GM23338 (cell line): ENCODE measurements at regions not wholly inside any gene's neighbourhood (a gene's known extent, or its start where the extent isn't known, plus 50 kb on each side); places are given as distances from the start of the nearest gene placed in this dataset.

Source experiments
- ATAC-seq: fragments of 200-7000 bp; cut with Tn5 transposase; 3 replicates; pipeline ENCODE4 v1.9.1; 2020
- DNase-seq: peaks from one replicate; pipeline ENCODE4 v3.0.0-alpha.2; 2015; ENCODE audit warnings: low spot score
- H2AFZ ChIP-seq: fragments of 200-600 bp; sonication (generic); 2 replicates; pipeline ENCODE4 v1.8.0; 2016; ENCODE audit warnings: antibody characterized with exemption, mild to moderate bottlenecking, moderate library complexity
- H3F3A ChIP-seq: fragments of 200-600 bp; sonication (generic); replicated peaks from 2 replicates; pipeline ENCODE4 v1.8.0; 2017; ENCODE audit warnings: antibody characterized with exemption, mixed run types, low read depth
- H3K27ac ChIP-seq: fragments of 200-600 bp; sonication (generic); 2 replicates; pipeline ENCODE4 v1.6.1; 2016; ENCODE audit warnings: low read depth
- H3K27me3 ChIP-seq: fragments of 200-600 bp; sonication (generic); 2 replicates; pipeline ENCODE4 v1.8.0; 2016; ENCODE audit warnings: mild to moderate bottlenecking, mixed run types, moderate library complexity; ENCODE audit not compliant: insufficient read depth
- H3K36me3 ChIP-seq: fragments of 200-600 bp; sonication (generic); 2 replicates; pipeline ENCODE4 v1.8.0; 2016; ENCODE audit warnings: mild to moderate bottlenecking; ENCODE audit not compliant: insufficient read depth
- H3K4me1 ChIP-seq: fragments of 200-600 bp; sonication (generic); 2 replicates; pipeline ENCODE4 v1.8.0; 2016; ENCODE audit warnings: mild to moderate bottlenecking, moderate library complexity; ENCODE audit not compliant: insufficient read depth
- H3K4me2 ChIP-seq: fragments of 200-600 bp; sonication (generic); 2 replicates; pipeline ENCODE4 v1.7.1; 2017; ENCODE audit warnings: mixed run types
- H3K4me3 ChIP-seq: fragments of 200-600 bp; sonication (generic); 2 replicates; pipeline ENCODE4 v1.6.1; 2016; ENCODE audit warnings: mixed run types
- H3K79me2 ChIP-seq: fragments of 200-600 bp; sonication (generic); replicated peaks from 2 replicates; pipeline ENCODE4 v1.8.0; 2017; ENCODE audit warnings: mild to moderate bottlenecking; ENCODE audit not compliant: insufficient read depth
- H3K9me2 ChIP-seq: fragments of 200-600 bp; sonication (generic); 2 replicates; pipeline ENCODE4 v1.8.0; 2017; ENCODE audit not compliant: insufficient read depth
- H4K20me1 ChIP-seq: fragments of 200-600 bp; sonication (generic); replicated peaks from 2 replicates; pipeline ENCODE4 v1.8.0; 2017; ENCODE audit warnings: mild to moderate bottlenecking; ENCODE audit not compliant: insufficient read depth
- H3K27ac Mint-ChIP-seq: 2 replicates; pipeline ENCODE4 v1.8.0; 2020; ENCODE audit warnings: inconsistent platforms, mild to moderate bottlenecking, moderate library complexity, mixed read lengths
- H3K27me3 Mint-ChIP-seq: 3 replicates; pipeline ENCODE4 v1.8.0; 2022; ENCODE audit warnings: low read depth, mild to moderate bottlenecking, moderate library complexity, mixed read lengths, inconsistent platforms; ENCODE audit not compliant: insufficient read depth, poor library complexity
- H3K36me3 Mint-ChIP-seq: 3 replicates; pipeline ENCODE4 v1.8.0; 2021; ENCODE audit warnings: low read depth, mild to moderate bottlenecking, inconsistent platforms, moderate library complexity, mixed read lengths
- H3K4me1 Mint-ChIP-seq: 3 replicates; pipeline ENCODE4 v1.8.0; 2020; ENCODE audit warnings: mild to moderate bottlenecking, inconsistent platforms, mixed read lengths
- H3K4me3 Mint-ChIP-seq: 3 replicates; pipeline ENCODE4 v1.8.0; 2021; ENCODE audit warnings: moderate library complexity, mild to moderate bottlenecking, inconsistent platforms, mixed read lengths
- H3K9me3 Mint-ChIP-seq: 3 replicates; pipeline ENCODE4 v1.8.0; 2020; ENCODE audit warnings: moderate library complexity, mild to moderate bottlenecking, inconsistent platforms, mixed read lengths
- CREB1 ChIP-seq: fragments of 250-450 bp; sonication (Bioruptor Pico); IDR thresholded peaks from 2 replicates; pipeline ENCODE4 v1.5.0; 2020; ENCODE audit warnings: low read depth, mild to moderate bottlenecking, moderate library complexity
- CTCF ChIP-seq, 2 experiments: fragments of 200-600 bp in 1 of 2; sonication (generic) in 1 of 2; conservative IDR thresholded peaks; 2 replicates each; pipeline versions ENCODE4 v1.5.1 to v1.6.1; 2016 to 2017; ENCODE audit warnings: antibody characterized with exemption in 2 of 2, low read depth in 2 of 2, mild to moderate bottlenecking in 2 of 2, moderate library complexity in 1 of 2
- ETS1 ChIP-seq: IDR thresholded peaks from 2 replicates; pipeline ENCODE4 v1.6.1; 2016; ENCODE audit warnings: antibody characterized with exemption
- EZH2 ChIP-seq: fragments of 200-600 bp; sonication (generic); IDR thresholded peaks from one replicate; pipeline ENCODE4 v1.8.0; 2017; ENCODE audit warnings: antibody characterized with exemption, mild to moderate bottlenecking, low read depth; ENCODE audit not compliant: unreplicated experiment
- EZH2phosphoT487 ChIP-seq: fragments of 200-600 bp; sonication (generic); IDR thresholded peaks from one replicate; pipeline ENCODE4 v1.8.1; 2018; ENCODE audit warnings: antibody characterized with exemption; ENCODE audit not compliant: unreplicated experiment
- JUNB ChIP-seq: IDR thresholded peaks from one replicate; pipeline ENCODE4 v1.6.1; 2016; ENCODE audit warnings: antibody characterized with exemption; ENCODE audit not compliant: unreplicated experiment
- NANOG ChIP-seq: IDR thresholded peaks from 2 replicates; pipeline ENCODE4 v1.6.1; 2016; ENCODE audit warnings: antibody characterized with exemption, borderline replicate concordance
- POLR2AphosphoS5 ChIP-seq: IDR thresholded peaks from 2 replicates; pipeline ENCODE4 v1.6.1; 2016; ENCODE audit warnings: antibody characterized with exemption, low read depth
- REST ChIP-seq: IDR thresholded peaks from one replicate; pipeline ENCODE4 v1.6.1; 2018; ENCODE audit warnings: antibody characterized with exemption; ENCODE audit not compliant: unreplicated experiment
- STAT1 ChIP-seq: IDR thresholded peaks from one replicate; pipeline ENCODE4 v1.6.1; 2016; ENCODE audit warnings: antibody characterized with exemption; ENCODE audit not compliant: unreplicated experiment
- ZNF114 ChIP-seq: fragments of 250-450 bp; sonication (Bioruptor Pico); IDR thresholded peaks from 2 replicates; pipeline ENCODE4 v1.5.0; 2020; ENCODE audit warnings: mild to moderate bottlenecking, moderate library complexity
- ZNF331 ChIP-seq: fragments of 250-450 bp; sonication (Bioruptor Pico); IDR thresholded peaks from 2 replicates; pipeline ENCODE4 v1.5.0; 2020; ENCODE audit warnings: low read depth, mild to moderate bottlenecking, moderate library complexity
- ZNF462 ChIP-seq: fragments of 250-450 bp; sonication (Bioruptor Pico); IDR thresholded peaks from 2 replicates; pipeline ENCODE4 v1.5.0; 2020; ENCODE audit warnings: mild to moderate bottlenecking, moderate library complexity

- no peak overlapping the region for H3K27ac ChIP-seq
These were observed 126.2 kb downstream of the WSCD1 start for GRCh38 chr17:6196355-6196754.

More at GRCh38 chr17:6196355-6196754, 126.2 kb downstream of the WSCD1 start:
- no peak for TF ChIP-seq STAT1
- TF ChIP-seq POLR2AphosphoS5, result no peak
- no peak for TF ChIP-seq ZNF462 (CRISPR knock-in tag)
- no peak for TF ChIP-seq REST
- TF ChIP-seq CREB1 (CRISPR knock-in tag), result no peak
- TF ChIP-seq NANOG, result no peak
- TF ChIP-seq EZH2phosphoT487, result no peak
- TF ChIP-seq ZNF114 (CRISPR knock-in tag), result no peak
- no peak for TF ChIP-seq CTCF (conservative IDR thresholded peaks at IDR 0.05; ENCODE audit: low read depth in 2 of 2)
- no peak for TF ChIP-seq JUNB
- no peak for TF ChIP-seq EZH2
- no peak for TF ChIP-seq ZNF331 (CRISPR knock-in tag)
- no peak for TF ChIP-seq ETS1
- Mint-ChIP-seq H3K4me3 (no peak overlapping the region), H3K36me3 (peaks cover 14% of the 10 kb centered on the region), H3K27ac (no peak overlapping the region), H3K4me1 (no peaks in the 10 kb centered on the region), H3K27me3 (peaks cover 12% of the 10 kb centered on the region), H3K9me3 (peaks cover 21% of the 10 kb centered on the region)
- H3K4me3 ChIP-seq, result no peak overlapping the region
- no peaks in the 10 kb centered on the region for H3K79me2 ChIP-seq
- no peaks in the 10 kb centered on the region for H3K27me3 ChIP-seq
- H3K4me1 ChIP-seq, result no peaks in the 10 kb centered on the region
- H3F3A ChIP-seq, result no peaks in the 10 kb centered on the region
- DNase-seq, result no peak
- H4K20me1 ChIP-seq, result no peaks in the 10 kb centered on the region
- no peak overlapping the region for H3K4me2 ChIP-seq
- H2AFZ ChIP-seq, result no peak overlapping the region
- H3K36me3 ChIP-seq, result no peaks in the 10 kb centered on the region
- no peak for ATAC-seq
- H3K9me2 ChIP-seq, result peaks cover 5% of the 10 kb centered on the region; the same call in 1 of the 2 replicates
